HG03342 (cell line): ENCODE measurements at regions not wholly inside any gene's neighbourhood (a gene's known extent, or its start where the extent isn't known, plus 50 kb on each side); places are given as distances from the start of the nearest gene placed in this dataset.

ENCODE experiments used
- ATAC-seq: cut with Tn5 transposase; IDR thresholded peaks from one replicate; pipeline ENCODE4 v1.9.1; 2021; ENCODE audit warnings: mild to moderate bottlenecking, moderate library complexity; ENCODE audit not compliant: unreplicated experiment

- ATAC-seq: no peak
These were observed 115.8 kb downstream of the ETNK1 start for GRCh38 chr12:22740656-22741355.

DNA sequence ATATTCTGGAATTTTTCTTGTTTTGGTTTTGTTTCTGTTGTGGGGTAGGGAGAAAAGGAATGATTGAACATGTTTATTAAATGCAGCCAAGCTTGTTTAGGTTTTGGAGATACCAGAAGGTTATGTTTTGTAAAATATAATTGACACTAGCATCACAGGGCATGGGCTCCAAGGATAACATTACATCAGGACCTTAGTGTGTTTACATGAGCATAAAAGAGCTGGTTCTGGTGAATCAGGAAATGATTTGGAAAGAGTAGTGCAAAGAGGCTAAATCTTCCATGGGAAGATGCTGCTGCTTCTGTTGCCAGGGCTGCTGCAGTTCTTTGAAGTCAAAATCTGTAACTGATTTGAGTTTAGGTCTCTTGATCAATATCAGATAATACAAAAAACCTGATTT is 118.7 kb downstream of the ETNK1 start:
- no peak for ATAC-seq

DNA sequence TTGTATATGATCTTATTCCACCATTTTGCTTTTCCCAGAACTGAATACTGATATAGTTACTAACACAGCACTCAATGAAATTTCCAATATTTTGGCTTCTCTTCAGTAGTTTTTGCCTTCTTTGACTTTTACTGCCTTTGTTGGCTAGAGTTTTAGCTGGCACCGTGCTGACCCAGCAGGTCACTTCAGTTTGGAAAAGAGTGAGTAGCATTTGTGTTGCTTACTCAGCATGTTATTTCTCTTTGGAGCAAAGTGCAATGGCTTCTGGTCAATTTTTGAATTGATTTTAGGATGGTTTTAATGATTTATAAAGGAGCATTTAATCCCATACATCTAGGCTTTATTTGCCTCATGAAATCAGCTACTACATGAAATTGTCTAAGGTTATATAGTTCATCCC is 119.2 kb downstream of the ETNK1 start:
- ATAC-seq: no peak

DNA sequence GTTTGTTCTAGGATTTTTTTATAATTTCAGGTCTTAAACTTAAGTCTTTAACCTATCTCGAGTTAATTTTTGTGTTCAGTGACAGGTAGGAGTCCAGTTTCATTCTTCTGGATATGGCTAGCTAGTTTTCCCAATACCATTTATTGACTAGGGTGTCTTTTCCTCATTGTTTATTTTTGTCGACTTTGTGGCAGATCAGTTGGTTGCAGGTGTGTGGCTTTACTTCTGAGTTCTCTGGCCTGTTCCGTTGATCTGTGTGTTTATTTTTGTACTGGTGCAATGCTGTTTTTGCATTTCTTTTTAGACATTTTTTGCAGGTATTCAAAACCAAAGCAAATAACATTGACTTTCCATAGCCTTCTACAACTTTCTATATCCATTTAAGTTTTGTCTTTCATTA is 121.7 kb downstream of the ETNK1 start:
- ATAC-seq: no peak

- ATAC-seq: no peak
These were observed 130.7 kb downstream of the ETNK1 start for GRCh38 chr12:22755629-22756028.

DNA sequence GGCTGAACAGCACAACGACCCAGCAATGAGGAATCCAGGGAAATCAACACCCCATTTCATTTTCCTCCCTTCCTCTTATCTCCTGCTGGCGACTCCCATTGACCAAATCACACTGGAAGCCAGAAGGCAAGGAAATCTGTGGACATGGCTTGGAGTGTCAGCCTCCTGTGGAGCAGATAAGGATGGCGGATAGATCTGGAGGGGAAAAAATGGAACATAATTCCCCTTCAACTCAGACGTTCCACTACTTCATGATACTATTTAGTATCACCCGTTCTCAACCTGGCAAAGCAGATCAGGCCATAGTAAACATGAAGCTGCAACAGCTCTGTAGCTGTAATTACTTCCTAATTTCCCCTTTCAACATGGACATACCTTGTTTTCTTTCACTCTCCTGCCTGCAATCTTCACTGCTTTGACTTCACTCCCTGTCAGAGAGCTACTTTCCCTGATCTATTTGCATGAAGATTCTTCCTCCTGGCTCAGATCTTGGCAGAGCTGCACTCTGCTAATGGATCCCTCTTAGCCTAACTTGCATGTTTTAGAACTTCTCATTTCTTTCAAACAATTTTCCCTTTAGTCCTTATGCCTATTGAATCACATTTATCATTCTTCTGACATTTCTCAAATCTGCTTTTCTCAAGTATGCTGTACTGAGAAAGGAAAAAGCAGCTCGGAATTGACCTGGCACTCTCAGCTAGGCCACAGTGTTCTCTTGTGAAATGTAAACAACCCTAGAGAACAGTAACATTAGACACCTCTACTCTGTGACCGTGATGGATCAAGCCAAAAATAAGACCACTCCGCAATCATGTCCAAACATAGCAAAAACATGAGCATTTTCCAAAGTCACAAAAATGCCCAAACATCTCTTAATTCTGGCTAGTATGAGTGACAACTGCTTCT is 135.1 kb downstream of the ETNK1 start:
- ATAC-seq: no peak

- no peak for ATAC-seq
These were observed 140.6 kb downstream of the ETNK1 start for GRCh38 chr12:22765421-22766130.

DNA sequence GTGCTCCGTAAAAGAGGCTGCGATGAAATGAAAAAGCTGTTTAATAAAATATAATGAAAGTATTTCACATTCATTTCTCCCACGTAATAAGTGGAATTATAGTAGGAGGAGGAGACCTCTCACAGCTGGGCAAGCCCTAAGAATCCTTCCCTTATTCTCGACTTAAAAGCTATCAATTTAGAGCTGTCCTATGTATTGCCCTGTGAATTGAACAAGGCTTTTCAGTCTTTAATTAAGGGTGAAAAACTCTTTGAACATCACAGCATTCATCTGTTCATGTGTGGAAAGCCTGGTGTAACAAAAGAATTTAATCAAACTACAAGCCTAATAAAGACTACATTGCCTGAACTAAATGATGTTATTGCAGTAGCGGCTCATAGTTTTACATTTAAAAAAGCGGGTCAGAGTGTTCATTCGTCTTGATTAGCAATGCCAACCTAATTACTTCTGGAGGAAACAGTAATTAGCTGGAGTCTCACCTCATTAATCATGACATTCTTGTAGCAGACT is 142.0 kb downstream of the ETNK1 start:
- ATAC-seq: no peak

DNA sequence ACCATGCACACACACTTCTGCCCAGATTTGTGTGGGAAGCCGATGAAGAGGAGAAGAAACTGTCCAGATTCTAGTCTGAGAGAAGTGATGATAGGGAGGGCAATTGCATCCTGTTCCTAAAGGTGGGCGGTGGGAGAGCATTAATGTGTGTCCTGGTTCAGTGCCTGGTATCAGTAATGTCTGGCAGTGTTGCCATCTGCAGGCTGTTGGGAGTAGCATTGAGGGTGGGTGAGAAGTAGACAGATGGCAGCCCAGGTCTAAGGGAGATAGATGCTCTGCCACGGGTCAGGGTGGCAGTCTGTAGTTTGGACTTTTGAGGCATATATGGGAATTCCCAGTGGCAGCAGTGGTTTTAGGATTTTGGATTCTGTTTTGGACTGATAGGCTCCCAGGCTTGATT is 156.4 kb downstream of the ETNK1 start:
- no peak for ATAC-seq

- no peak for ATAC-seq
These were observed 162.6 kb downstream of the ETNK1 start for GRCh38 chr12:22787557-22787956.

GRCh38 chr12:22788913-22789312 is 163.9 kb downstream of the ETNK1 start:
- ATAC-seq: no peak

- ATAC-seq: no peak
These were observed 167.2 kb downstream of the ETNK1 start for GRCh38 chr12:22792138-22792537.

GRCh38 chr12:22794017-22794416 is 169.0 kb downstream of the ETNK1 start:
- no peak for ATAC-seq

DNA sequence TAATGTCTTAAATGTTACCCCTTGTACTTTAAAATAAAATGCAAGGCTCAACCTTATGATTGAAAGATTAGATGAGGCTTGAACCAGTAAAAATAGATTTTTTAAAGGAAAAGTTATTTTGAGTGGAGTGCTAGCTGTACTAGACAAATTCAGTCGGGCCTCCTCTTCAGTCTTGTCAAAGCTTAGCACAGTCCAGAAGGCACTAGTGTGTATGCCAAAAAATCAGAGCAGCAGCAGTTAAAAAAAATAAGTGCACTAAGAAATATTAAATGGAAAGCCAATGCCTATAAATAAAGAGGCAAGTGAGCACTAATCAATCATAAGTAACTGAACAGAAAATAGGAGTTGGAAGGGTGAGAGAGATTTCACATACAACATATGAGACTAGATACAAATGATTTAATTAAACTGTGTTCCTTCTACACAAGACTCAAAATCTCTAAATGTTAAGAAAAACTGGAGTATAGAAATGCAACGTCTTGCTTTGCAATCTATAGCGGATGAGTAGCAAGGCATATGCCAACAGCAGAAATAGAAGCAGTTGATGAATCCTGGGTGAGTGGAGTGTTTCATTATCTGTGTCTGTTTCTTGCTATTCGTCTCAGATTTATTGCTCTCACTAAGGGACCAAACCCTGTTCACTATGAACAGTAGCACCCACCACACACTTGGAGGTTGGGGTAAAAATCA is 172.1 kb downstream of the ETNK1 start:
- no peak for ATAC-seq

- ATAC-seq: no peak
These were observed 172.7 kb downstream of the ETNK1 start for GRCh38 chr12:22797701-22798100.

DNA sequence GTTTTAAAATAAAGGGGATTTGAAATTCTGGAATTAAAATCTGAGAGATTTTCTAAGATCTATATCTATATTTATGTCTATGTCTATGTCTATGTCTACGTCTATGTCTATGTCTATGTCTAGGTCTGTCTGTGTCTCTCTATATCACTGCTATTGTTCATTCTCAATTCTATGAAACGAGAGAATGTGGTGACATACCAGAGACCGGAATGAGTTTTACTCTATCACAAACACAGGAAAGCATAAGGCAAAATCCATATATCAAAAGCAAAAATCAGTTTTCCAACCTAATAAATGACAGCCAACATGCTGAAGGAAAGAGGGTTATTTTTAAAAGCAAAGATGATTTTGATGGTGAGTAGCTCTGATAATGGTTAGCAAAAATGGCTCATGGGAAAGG is 173.1 kb downstream of the ETNK1 start:
- ATAC-seq: no peak

DNA sequence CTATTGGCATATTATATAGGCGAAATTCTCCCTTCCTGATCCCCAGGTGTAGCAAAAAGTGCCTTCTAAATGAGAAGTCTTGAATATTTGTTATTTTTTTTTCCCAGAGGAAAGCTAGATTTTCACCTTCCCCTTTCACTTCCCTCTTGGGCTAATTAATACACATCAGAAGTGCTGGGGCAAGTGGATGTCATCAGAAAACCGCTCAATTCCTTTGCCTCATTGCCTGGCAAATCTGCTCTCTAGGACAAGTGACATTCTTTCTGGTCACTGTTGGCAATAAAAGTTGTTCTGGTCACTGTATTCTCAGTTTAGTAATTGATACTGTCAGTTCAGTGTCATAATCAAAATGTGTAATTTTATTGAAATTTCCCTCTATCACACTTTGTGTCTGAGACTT is 174.5 kb downstream of the ETNK1 start:
- ATAC-seq: no peak

- no peak for ATAC-seq
These were observed 175.4 kb downstream of the ETNK1 start for GRCh38 chr12:22800332-22800731.

- ATAC-seq: no peak
These were observed 178.1 kb downstream of the ETNK1 start for GRCh38 chr12:22802883-22803630.

GRCh38 chr12:22803725-22804124 is 178.8 kb downstream of the ETNK1 start:
- ATAC-seq: no peak
